Peyer's patch (tissue), 4 donors: ENCODE measurements at regions not wholly inside any gene's neighbourhood (a gene's known extent, or its start where the extent isn't known, plus 50 kb on each side); places are given as distances from the start of the nearest gene placed in this dataset.

Experiments
- CTCF ChIP-seq, 6 experiments: fragments of 450-650 bp in 4 of 6; fragments of 200-600 bp in 2 of 6; sonication (generic) in 1 of 6; IDR thresholded peaks; one replicate each; pipeline ENCODE4 v1.5.1; 2017 to 2019; ENCODE audit warnings: antibody characterized with exemption in 6 of 6, mild to moderate bottlenecking in 3 of 6, moderate library complexity in 1 of 6
- POLR2A ChIP-seq, 2 donors: fragments of 450-650 bp; IDR thresholded peaks; one replicate each; pipeline ENCODE4 v1.5.1; 2017; ENCODE audit warnings: antibody characterized with exemption in 2 of 2, mild to moderate bottlenecking in 2 of 2, moderate library complexity in 2 of 2

DNA sequence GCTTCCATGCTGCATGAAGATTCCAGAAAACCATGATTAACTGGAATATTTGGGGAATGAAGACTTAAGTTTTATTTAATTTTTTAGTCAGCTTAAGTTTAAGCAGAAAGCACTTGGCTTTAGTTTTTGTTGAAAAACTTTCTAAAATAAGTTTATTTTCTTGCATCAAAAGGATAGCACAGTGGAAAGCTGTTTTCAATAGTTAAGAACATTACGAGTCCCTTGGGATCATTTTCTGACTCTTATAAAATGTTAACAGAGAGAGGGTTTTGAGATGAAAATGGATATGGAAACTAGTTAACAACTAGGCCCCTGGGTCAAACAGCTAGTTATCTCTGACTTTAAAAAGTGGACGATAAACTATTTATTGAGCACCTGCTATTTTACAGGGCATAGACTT, 181.9 kb upstream of the SLC38A2 start:
- TF ChIP-seq POLR2A (IDR thresholded peaks at IDR 0.05), result no peak
- TF ChIP-seq CTCF (IDR thresholded peaks at IDR 0.05), result no peak
